ENCODE measurements at regions not wholly inside any gene's neighbourhood (a gene's known extent, or its start where the extent isn't known, plus 50 kb on each side); places are given as distances from the start of the nearest gene placed in this dataset.

DNA sequence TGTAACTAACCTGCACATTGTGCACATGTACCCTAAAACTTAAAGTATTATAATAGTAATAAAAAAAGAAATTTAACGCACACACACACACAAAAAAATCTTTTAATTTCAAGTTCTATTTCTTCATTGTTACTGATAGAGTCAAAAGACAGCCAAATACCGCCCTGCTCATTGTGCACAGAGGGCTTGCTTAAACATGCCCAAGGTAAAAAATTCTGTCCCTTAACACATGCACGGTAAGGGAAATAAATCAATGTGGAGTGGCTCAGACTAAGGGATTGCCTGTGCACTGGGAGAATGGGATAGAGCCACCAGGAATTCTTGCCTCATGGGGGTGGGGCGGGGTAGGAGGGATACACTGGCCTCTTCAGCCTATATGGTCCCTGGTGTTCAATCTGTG lies 468.0 kb downstream of the NUP35 start:
- TF ChIP-seq, protein P1, sequence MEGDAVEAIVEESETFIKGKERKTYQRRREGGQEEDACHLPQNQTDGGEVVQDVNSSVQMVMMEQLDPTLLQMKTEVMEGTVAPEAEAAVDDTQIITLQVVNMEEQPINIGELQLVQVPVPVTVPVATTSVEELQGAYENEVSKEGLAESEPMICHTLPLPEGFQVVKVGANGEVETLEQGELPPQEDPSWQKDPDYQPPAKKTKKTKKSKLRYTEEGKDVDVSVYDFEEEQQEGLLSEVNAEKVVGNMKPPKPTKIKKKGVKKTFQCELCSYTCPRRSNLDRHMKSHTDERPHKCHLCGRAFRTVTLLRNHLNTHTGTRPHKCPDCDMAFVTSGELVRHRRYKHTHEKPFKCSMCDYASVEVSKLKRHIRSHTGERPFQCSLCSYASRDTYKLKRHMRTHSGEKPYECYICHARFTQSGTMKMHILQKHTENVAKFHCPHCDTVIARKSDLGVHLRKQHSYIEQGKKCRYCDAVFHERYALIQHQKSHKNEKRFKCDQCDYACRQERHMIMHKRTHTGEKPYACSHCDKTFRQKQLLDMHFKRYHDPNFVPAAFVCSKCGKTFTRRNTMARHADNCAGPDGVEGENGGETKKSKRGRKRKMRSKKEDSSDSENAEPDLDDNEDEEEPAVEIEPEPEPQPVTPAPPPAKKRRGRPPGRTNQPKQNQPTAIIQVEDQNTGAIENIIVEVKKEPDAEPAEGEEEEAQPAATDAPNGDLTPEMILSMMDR (conservative IDR thresholded peaks at IDR 0.05): no peak
- no peak overlapping the region for H3K27ac ChIP-seq

DNA sequence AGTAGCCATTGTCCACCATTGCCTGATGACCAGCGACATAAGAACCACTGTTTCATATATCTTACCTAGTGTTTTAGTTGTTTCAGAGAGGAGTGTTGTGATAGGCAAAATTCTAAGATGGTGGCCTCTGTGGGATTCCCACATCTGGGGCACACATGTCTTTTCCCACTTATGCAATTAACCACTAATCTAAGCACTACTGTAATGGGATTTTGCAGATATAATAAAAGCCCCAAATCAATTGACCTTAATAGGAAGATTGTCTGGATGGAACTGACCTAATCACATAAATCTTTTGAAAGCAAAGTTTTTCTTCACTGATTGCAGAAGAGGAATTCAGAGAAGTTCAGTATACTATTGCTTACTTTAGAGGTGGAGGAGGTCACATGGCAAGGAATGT lies 469.9 kb downstream of the NUP35 start:
- no peak overlapping the region for H3K27ac ChIP-seq
- TF ChIP-seq, protein P1 (conservative IDR thresholded peaks at IDR 0.05): no peak

DNA sequence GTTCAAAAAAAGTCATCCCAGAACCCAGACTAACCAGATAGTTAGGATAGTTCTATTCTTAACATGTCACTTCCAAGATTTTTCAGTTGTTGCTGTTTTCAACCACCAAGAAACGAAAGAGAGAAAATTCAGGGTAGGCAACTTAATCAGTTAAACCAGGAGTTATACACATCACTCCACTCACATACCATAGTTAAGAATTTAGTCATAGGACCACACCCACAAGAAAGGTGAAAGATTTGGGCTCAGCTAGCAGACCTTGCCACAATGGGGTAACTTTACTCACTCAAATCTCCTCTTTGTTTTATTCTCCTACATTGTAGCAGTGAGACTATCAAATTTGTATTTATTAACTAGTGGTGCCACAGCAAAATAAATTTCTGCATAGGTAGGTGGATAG lies 473.6 kb downstream of the NUP35 start:
- TF ChIP-seq, protein P1 (conservative IDR thresholded peaks at IDR 0.05): no peak
- no peak overlapping the region for H3K27ac ChIP-seq

DNA sequence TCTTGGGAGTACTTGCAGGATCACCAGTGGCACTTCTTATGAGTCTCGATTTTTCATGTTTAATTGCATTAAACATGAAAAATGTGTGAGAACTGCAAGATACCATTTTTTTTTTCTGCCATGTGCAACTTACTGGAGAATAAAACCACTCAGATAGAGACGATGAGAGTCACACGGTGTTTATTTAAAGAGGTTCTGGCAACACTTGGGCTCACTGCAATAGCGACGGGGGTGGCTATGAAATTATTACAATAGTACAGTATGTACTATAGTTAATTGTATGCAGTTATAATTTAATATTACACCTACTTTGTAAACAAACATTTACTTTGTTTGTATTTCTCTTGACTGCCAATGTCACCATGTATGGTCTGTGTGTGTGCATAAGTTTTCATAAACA lies 479.8 kb downstream of the NUP35 start:
- H3K27ac ChIP-seq: no peak overlapping the region
- TF ChIP-seq, protein P1 (conservative IDR thresholded peaks at IDR 0.05): no peak

DNA sequence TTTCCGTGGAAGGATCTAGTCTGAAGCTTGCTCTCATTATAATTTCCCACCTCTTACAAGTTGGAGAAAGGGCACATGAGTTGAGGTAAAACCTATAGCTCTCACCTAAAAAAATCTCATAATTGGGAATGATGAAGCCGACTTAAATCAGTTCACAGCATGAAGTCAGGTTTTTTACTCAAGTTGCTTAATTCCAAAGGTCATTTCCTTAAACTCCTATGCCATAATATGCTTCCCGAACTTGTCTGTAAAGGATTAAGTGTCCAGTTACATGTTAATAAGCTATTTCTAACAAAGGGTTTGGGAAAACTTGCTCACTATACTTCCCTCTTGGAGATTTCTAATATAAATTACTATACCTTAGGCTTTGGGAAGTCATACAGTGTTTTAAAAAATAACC lies 481.2 kb downstream of the NUP35 start:
- TF ChIP-seq, protein P1 (conservative IDR thresholded peaks at IDR 0.05): no peak
- H3K27ac ChIP-seq: no peak overlapping the region

DNA sequence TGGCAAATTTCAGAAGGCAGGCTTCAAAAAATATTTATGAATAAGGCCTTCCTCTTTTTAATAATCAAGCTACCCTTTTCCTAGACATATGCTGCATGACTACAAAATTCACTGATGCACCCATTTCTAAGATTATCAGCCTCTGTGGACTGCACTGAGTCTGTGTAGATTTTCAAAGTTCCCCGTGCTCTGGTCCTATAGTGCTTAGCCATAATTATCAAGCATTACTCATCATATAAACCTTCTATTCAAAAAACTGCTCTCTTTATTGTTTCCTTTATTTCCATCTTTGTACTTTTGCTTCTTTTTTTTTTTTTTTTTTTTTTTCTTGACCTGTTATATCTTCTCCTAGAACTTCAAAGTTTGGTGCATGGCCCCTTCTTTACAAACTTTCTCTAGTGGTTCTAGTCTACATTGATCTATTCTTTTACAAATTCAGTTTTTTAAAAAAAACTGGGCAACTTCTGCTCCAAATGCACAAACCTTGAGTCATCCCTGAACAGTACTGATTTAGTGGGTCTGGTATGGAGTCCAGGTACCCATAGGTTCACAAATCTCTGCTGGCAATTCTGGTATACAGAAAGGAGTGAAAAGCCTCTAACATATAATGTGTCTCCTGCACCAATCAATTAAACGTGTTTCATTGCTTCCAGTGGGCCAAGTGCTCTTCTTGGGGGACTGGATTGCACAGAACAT lies 481.9 kb downstream of the NUP35 start:
- no peak overlapping the region for H3K27ac ChIP-seq
- TF ChIP-seq, protein P1 (conservative IDR thresholded peaks at IDR 0.05): no peak

DNA sequence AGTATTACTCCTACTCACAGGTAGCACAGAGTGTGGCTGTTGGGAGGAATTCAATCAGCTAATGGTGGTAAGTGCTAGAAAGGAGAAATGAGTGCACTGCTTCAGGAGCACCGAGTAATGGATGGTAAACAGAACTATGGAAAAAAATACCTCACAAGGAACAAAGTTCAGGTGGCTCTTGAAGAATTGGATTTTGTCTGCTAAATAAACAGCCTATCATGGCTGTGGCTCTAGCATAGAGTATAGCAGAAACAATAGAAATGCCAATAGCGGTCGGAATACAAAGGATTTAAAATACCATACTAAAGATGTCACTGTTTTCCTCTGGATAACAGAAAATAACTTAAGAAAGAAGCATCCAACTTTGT lies 482.5 kb downstream of the NUP35 start:
- TF ChIP-seq, protein P1 (conservative IDR thresholded peaks at IDR 0.05): no peak
- no peak overlapping the region for H3K27ac ChIP-seq
